Choroid plexus epithelial cell (primary cell): ENCODE measurements at regions not wholly inside any gene's neighbourhood (a gene's known extent, or its start where the extent isn't known, plus 50 kb on each side); places are given as distances from the start of the nearest gene placed in this dataset.

Experiments
- DNase-seq: peaks from one replicate; pipeline ENCODE4 v3.0.0-alpha.2; 2010; ENCODE audit warnings: low read depth
- H3K4me3 ChIP-seq: 2 replicates; pipeline ENCODE4 v1.5.1; 2011; ENCODE audit warnings: low read depth, mild to moderate bottlenecking, control low read depth, low read length, moderate library complexity
- TF ChIP-seq, protein P1 (sequence below): conservative IDR thresholded peaks from 2 replicates; pipeline ENCODE4 v1.5.1; 2011; ENCODE audit warnings: low read depth, mild to moderate bottlenecking, control low read depth, inconsistent platforms, low read length, moderate library complexity

DNA sequence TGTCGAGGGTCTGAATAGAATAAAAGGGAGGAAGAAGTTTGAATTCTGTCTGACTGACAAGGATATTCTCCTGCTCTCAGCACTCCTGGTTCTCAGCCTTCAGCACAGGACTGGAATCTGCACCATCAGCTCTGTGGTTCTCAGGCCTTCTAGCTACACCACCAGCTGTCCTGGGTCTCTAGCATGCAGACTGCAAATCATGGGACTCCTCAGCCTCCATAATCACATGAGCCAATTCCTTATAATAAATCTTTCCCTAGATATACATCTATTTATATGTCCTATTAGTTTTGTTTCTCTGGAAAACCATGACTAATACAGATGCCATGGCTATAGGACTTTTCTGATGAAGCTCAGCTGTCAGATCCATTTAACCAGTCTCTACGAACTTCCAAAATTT, 132.8 kb upstream of the ECI2 start:
- DNase-seq, result no peak
- TF ChIP-seq, protein P1, sequence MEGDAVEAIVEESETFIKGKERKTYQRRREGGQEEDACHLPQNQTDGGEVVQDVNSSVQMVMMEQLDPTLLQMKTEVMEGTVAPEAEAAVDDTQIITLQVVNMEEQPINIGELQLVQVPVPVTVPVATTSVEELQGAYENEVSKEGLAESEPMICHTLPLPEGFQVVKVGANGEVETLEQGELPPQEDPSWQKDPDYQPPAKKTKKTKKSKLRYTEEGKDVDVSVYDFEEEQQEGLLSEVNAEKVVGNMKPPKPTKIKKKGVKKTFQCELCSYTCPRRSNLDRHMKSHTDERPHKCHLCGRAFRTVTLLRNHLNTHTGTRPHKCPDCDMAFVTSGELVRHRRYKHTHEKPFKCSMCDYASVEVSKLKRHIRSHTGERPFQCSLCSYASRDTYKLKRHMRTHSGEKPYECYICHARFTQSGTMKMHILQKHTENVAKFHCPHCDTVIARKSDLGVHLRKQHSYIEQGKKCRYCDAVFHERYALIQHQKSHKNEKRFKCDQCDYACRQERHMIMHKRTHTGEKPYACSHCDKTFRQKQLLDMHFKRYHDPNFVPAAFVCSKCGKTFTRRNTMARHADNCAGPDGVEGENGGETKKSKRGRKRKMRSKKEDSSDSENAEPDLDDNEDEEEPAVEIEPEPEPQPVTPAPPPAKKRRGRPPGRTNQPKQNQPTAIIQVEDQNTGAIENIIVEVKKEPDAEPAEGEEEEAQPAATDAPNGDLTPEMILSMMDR, result no peak
- no peak overlapping the region for H3K4me3 ChIP-seq

DNA sequence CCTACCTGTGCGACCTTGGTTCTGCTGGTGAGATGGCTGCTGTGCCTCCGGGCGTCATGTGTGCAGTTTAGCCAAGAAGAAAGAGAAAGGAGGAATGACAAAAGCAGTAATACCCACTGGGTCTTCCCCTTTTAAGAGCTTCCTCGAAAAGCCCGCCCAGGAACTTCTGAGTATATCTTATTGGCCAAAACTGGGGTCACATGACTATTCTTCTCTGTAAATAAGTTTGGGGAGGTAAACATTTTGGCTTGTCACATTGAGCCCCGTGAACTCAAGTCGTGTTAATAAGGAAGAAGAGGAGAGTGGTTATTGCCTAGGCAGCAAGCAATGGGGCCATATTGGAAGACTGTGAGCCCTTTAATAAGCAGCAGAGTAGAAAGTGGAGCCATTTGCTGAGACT, 130.4 kb upstream of the ECI2 start:
- no peak for DNase-seq
- TF ChIP-seq, protein P1, result no peak
- no peak overlapping the region for H3K4me3 ChIP-seq

- TF ChIP-seq, protein P1, result no peak
- H3K4me3 ChIP-seq, result no peak overlapping the region
- DNase-seq, result no peak
These were observed 129.2 kb upstream of the ECI2 start for GRCh38 chr6:4264601-4265000.

GRCh38 chr6:4264081-4264480, 128.7 kb upstream of the ECI2 start:
- TF ChIP-seq, protein P1, result no peak
- no peak for DNase-seq
- H3K4me3 ChIP-seq, result no peak overlapping the region

GRCh38 chr6:4262526-4262925, 127.2 kb upstream of the ECI2 start:
- DNase-seq, result no peak
- TF ChIP-seq, protein P1, result no peak
- no peak overlapping the region for H3K4me3 ChIP-seq

- no peak for DNase-seq
- no peak overlapping the region for H3K4me3 ChIP-seq
- TF ChIP-seq, protein P1, result no peak
These were observed 124.0 kb upstream of the ECI2 start for GRCh38 chr6:4259391-4259790.

DNA sequence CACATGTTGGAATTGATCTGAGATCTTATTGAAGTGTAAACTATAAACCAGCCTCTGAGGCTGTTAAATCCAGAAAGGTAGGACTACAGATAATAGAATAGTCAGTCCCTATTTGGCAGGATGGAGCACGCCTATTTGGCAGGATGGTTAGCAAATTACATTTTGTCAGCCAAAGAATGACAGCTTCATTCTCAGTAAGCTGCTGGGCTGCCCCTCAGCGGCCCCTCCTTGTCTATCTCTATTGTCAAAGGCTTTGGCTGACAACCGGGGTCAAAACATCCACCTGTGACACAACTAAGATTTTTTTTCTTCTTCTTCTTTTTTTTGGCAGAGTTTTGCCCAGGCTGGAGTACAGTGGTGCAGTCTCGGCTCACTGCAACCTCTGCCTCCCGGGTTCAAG, 123.4 kb upstream of the ECI2 start:
- DNase-seq, result no peak
- no peak overlapping the region for H3K4me3 ChIP-seq
- TF ChIP-seq, protein P1, result no peak
